HepG2 (cell line): ENCODE measurements at regions not wholly inside any gene's neighbourhood (a gene's known extent, or its start where the extent isn't known, plus 50 kb on each side); places are given as distances from the start of the nearest gene placed in this dataset.

Source experiments
- HHEX ChIP-seq: IDR thresholded peaks from 2 replicates; pipeline ENCODE4 v1.6.1; 2016; ENCODE audit warnings: control low read depth
- HOXA5 ChIP-seq: sonication (generic); formaldehyde crosslinking; IDR thresholded peaks from 2 replicates; pipeline ENCODE4 v1.4.0; 2020; ENCODE audit warnings: missing genetic modification reagents
- MYPOP ChIP-seq: sonication (generic); formaldehyde crosslinking; IDR thresholded peaks from 2 replicates; pipeline ENCODE4 v1.8.1; 2023; ENCODE audit warnings: mild to moderate bottlenecking, moderate library complexity, missing genetic modification reagents
- RCOR2 ChIP-seq: IDR thresholded peaks from 2 replicates; pipeline ENCODE4 v1.6.1; 2016; ENCODE audit warnings: missing biosample characterization, missing genetic modification reagents
- YEATS4 ChIP-seq: sonication (generic); formaldehyde crosslinking; IDR thresholded peaks from 2 replicates; pipeline ENCODE4 v1.4.0; 2020; ENCODE audit warnings: missing genetic modification reagents, borderline replicate concordance
- ZBTB40 ChIP-seq, 2 experiments: fragments of 450-650 bp in 1 of 2; sonication (generic) in 1 of 2; formaldehyde crosslinking in 1 of 2; IDR thresholded peaks; 2 replicates each; pipeline versions ENCODE4 v1.6.1 to v1.8.0; 2016 to 2022; ENCODE audit warnings: antibody characterized with exemption in 1 of 2, mild to moderate bottlenecking in 1 of 2, missing genetic modification reagents in 1 of 2
- ZMYM2 ChIP-seq: sonication (generic); formaldehyde crosslinking; IDR thresholded peaks from 2 replicates; pipeline ENCODE4 v1.8.0; 2022; ENCODE audit warnings: mild to moderate bottlenecking, missing genetic modification reagents
- ZNF143 ChIP-seq: sonication (generic); formaldehyde crosslinking; IDR thresholded peaks from 2 replicates; pipeline ENCODE4 v1.4.0; 2020; ENCODE audit warnings: missing genetic modification reagents
- ZNF234 ChIP-seq: sonication (generic); formaldehyde crosslinking; conservative IDR thresholded peaks from 2 replicates; pipeline ENCODE4 v1.5.1; 2020; ENCODE audit warnings: mild to moderate bottlenecking, missing genetic modification reagents
- ZNF512B ChIP-seq: sonication (generic); formaldehyde crosslinking; IDR thresholded peaks from 2 replicates; pipeline ENCODE4 v1.5.1; 2020; ENCODE audit warnings: missing genetic modification reagents, mild to moderate bottlenecking, borderline replicate concordance
- ZNF546 ChIP-seq: sonication (generic); formaldehyde crosslinking; conservative IDR thresholded peaks from 2 replicates; pipeline ENCODE4 v1.8.1; 2023; ENCODE audit warnings: mild to moderate bottlenecking, missing genetic modification reagents
- ZNF790 ChIP-seq: sonication (generic); formaldehyde crosslinking; IDR thresholded peaks from 2 replicates; pipeline ENCODE4 v1.8.0; 2022; ENCODE audit warnings: missing genetic modification reagents, mild to moderate bottlenecking, borderline replicate concordance

GRCh38 chr5:139733698-139734538, 61.7 kb upstream of the PSD2 start (continued):
- TF ChIP-seq HHEX (CRISPR knock-in tag) (no peak), ZNF790 (CRISPR knock-in tag) (no peak), ZNF512B (peak; percentile 22; the same call in 1 of the 2 replicates), ZNF546 (peak; percentile 47; the same call in 1 of the 2 replicates), ZNF143 (CRISPR knock-in tag) (no peak; the same call in 1 of the 2 replicates), MYPOP (CRISPR knock-in tag) (peak; percentile 91; the same call in 1 of the 2 replicates), HOXA5 (CRISPR knock-in tag) (no peak), ZBTB40 (IDR thresholded peaks at IDR 0.05) (no peak), ZBTB40 (CRISPR knock-in tag; IDR thresholded peaks at IDR 0.05) (no peak; the same call in 1 of the 2 replicates), ZNF234 (CRISPR knock-in tag) (peak; percentile 61; the same call in 1 of the 2 replicates), RCOR2 (peak; percentile 83), ZMYM2 (peak; percentile 77; the same call in 1 of the 2 replicates), YEATS4 (CRISPR knock-in tag) (peak; percentile 78; the same call in 1 of the 2 replicates)
